Neural progenitor cell (in vitro differentiated cells): ENCODE measurements at regions not wholly inside any gene's neighbourhood (a gene's known extent, or its start where the extent isn't known, plus 50 kb on each side); places are given as distances from the start of the nearest gene placed in this dataset.

Experiments used
- DNase-seq: peaks from one replicate; pipeline ENCODE4 v3.0.0-alpha.2; 2016; ENCODE audit warnings: low spot score
- H2AFZ ChIP-seq: fragments of 200-600 bp; sonication (generic); replicated peaks from 2 replicates; pipeline ENCODE4 v1.6.1; 2016; ENCODE audit warnings: antibody characterized with exemption
- H3F3A ChIP-seq: fragments of 200-600 bp; sonication (generic); 2 replicates; pipeline ENCODE4 v1.6.1; 2016; ENCODE audit warnings: antibody characterized with exemption, low read depth
- H3K27ac ChIP-seq: fragments of 200-600 bp; sonication (generic); 2 replicates; pipeline ENCODE4 v1.5.1; 2016; ENCODE audit warnings: mild to moderate bottlenecking
- H3K27me3 ChIP-seq: fragments of 200-600 bp; sonication (generic); 2 replicates; pipeline ENCODE4 v1.6.1; 2016; ENCODE audit warnings: mild to moderate bottlenecking, moderate library complexity
- H3K36me3 ChIP-seq: fragments of 200-600 bp; sonication (generic); 2 replicates; pipeline ENCODE4 v1.5.1; 2016
- H3K4me1 ChIP-seq: fragments of 200-600 bp; sonication (generic); 2 replicates; pipeline ENCODE4 v1.6.1; 2016; ENCODE audit warnings: mixed run types
- H3K4me2 ChIP-seq: fragments of 200-600 bp; sonication (generic); 2 replicates; pipeline ENCODE4 v1.6.1; 2016
- H3K4me3 ChIP-seq: fragments of 200-600 bp; sonication (generic); 2 replicates; pipeline ENCODE4 v1.5.1; 2016
- H3K79me2 ChIP-seq: fragments of 200-600 bp; sonication (generic); 2 replicates; pipeline ENCODE4 v1.6.1; 2016; ENCODE audit warnings: low read depth
- H3K9ac ChIP-seq: fragments of 200-600 bp; sonication (generic); 2 replicates; pipeline ENCODE4 v1.6.1; 2016
- H3K9me3 ChIP-seq: fragments of 200-600 bp; sonication (generic); 2 replicates; pipeline ENCODE4 v1.5.1; 2016; ENCODE audit warnings: low read depth
- H4K20me1 ChIP-seq: fragments of 200-600 bp; sonication (generic); 2 replicates; pipeline ENCODE4 v1.6.1; 2016; ENCODE audit warnings: low read depth
- H3K27ac Mint-ChIP-seq: 3 replicates; pipeline ENCODE4 v1.8.0; 2021; ENCODE audit warnings: mixed read lengths
- H3K27me3 Mint-ChIP-seq: 2 replicates; pipeline ENCODE4 v1.8.0; 2022; ENCODE audit warnings: low read depth, mild to moderate bottlenecking, inconsistent platforms, moderate library complexity, mixed read lengths; ENCODE audit not compliant: insufficient read depth
- H3K36me3 Mint-ChIP-seq: 3 replicates; pipeline ENCODE4 v1.8.0; 2021; ENCODE audit warnings: mixed read lengths
- H3K4me1 Mint-ChIP-seq: 3 replicates; pipeline ENCODE4 v1.8.0; 2021; ENCODE audit warnings: mixed read lengths
- H3K4me3 Mint-ChIP-seq: 3 replicates; pipeline ENCODE4 v1.8.0; 2021; ENCODE audit warnings: mild to moderate bottlenecking, moderate library complexity, mixed read lengths
- H3K9me3 Mint-ChIP-seq: 3 replicates; pipeline ENCODE4 v1.8.0; 2020; ENCODE audit warnings: mixed read lengths
- CTCF ChIP-seq: fragments of 200-600 bp; sonication (generic); IDR thresholded peaks from 2 replicates; pipeline ENCODE4 v1.5.1; 2017; ENCODE audit warnings: antibody characterized with exemption, mild to moderate bottlenecking
- EZH2 ChIP-seq: fragments of 200-600 bp; sonication (generic); IDR thresholded peaks from 2 replicates; pipeline ENCODE4 v1.6.1; 2017; ENCODE audit warnings: antibody characterized with exemption, mild to moderate bottlenecking, moderate library complexity
- EZH2phosphoT487 ChIP-seq: fragments of 200-600 bp; sonication (generic); IDR thresholded peaks from 2 replicates; pipeline ENCODE4 v1.6.1; 2017; ENCODE audit warnings: antibody characterized with exemption

GRCh38 chr5:3323144-3323543 lies 272.5 kb upstream of the IRX1 start:
- Histone ChIP-seq H3K4me3 (no peak overlapping the region), H3K79me2 (no peaks in the 10 kb centered on the region), H3K27me3 (no peaks in the 10 kb centered on the region), H2AFZ (no peak overlapping the region), H3K4me2 (no peak overlapping the region), H3K9me3 (no peaks in the 10 kb centered on the region), H3K9ac (no peak overlapping the region), H4K20me1 (no peaks in the 10 kb centered on the region), H3K4me1 (no peaks in the 10 kb centered on the region), H3K36me3 (no peaks in the 10 kb centered on the region), H3F3A (peaks cover 19% of the 10 kb centered on the region), H3K27ac (no peak overlapping the region)
- Mint-ChIP-seq H3K9me3 (no peaks in the 10 kb centered on the region), H3K27ac (no peak overlapping the region), H3K27me3 (peaks cover 2% of the 10 kb centered on the region), H3K4me1 (peaks cover 12% of the 10 kb centered on the region), H3K36me3 (no peaks in the 10 kb centered on the region), H3K4me3 (no peak overlapping the region)
- TF ChIP-seq EZH2phosphoT487 (no peak), EZH2 (no peak), CTCF (no peak)
- DNase-seq: no peak

DNA sequence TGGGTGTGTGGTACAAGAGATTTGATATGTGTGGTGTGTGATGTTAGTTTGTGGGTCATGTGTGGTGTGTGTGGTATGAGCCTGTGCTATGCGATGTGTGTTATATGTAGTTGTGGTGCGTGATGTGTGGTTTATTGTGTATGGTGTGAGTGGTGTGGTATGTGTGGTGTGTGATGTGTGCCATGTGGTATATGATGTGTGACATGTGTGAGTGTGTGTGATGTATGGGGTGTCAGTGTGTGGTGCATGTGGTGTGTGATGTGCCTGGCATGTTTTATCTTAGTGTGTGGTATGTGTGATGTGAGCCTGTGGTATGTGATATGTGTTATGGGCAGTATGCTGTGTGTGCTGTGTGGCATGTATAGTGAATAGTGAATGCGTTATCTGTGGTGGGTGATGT lies 273.0 kb upstream of the IRX1 start:
- Histone ChIP-seq H3K9ac (no peak overlapping the region), H3K4me3 (no peak overlapping the region), H3K9me3 (no peaks in the 10 kb centered on the region), H4K20me1 (no peaks in the 10 kb centered on the region), H3K79me2 (no peaks in the 10 kb centered on the region), H3K4me1 (no peaks in the 10 kb centered on the region), H3K4me2 (no peak overlapping the region), H3K27ac (no peak overlapping the region), H2AFZ (no peak overlapping the region), H3K27me3 (no peaks in the 10 kb centered on the region), H3F3A (peaks cover 19% of the 10 kb centered on the region), H3K36me3 (no peaks in the 10 kb centered on the region)
- Mint-ChIP-seq H3K36me3 (no peaks in the 10 kb centered on the region), H3K9me3 (no peaks in the 10 kb centered on the region), H3K4me3 (no peak overlapping the region), H3K4me1 (peaks cover 12% of the 10 kb centered on the region), H3K27ac (no peak overlapping the region), H3K27me3 (peaks cover 2% of the 10 kb centered on the region)
- no peak for TF ChIP-seq EZH2phosphoT487
- TF ChIP-seq CTCF: no peak
- no peak for TF ChIP-seq EZH2
- no peak for DNase-seq

GRCh38 chr5:3321923-3322322 lies 273.7 kb upstream of the IRX1 start:
- Histone ChIP-seq H3K4me1 (no peaks in the 10 kb centered on the region), H3K9ac (no peak overlapping the region), H2AFZ (no peak overlapping the region), H3K79me2 (no peaks in the 10 kb centered on the region), H4K20me1 (no peaks in the 10 kb centered on the region), H3K9me3 (no peaks in the 10 kb centered on the region), H3K27ac (no peak overlapping the region), H3K4me2 (no peak overlapping the region), H3K27me3 (no peaks in the 10 kb centered on the region), H3K4me3 (no peak overlapping the region), H3K36me3 (no peaks in the 10 kb centered on the region), H3F3A (peaks cover 19% of the 10 kb centered on the region)
- Mint-ChIP-seq H3K27me3 (peaks cover 2% of the 10 kb centered on the region), H3K27ac (no peak overlapping the region), H3K4me1 (peaks cover 12% of the 10 kb centered on the region), H3K4me3 (no peak overlapping the region), H3K36me3 (no peaks in the 10 kb centered on the region), H3K9me3 (no peaks in the 10 kb centered on the region)
- no peak for DNase-seq
- TF ChIP-seq EZH2 (no peak), EZH2phosphoT487 (no peak), CTCF (no peak)
